Common myeloid progenitor, CD34-positive (primary cell): ENCODE measurements at regions not wholly inside any gene's neighbourhood (a gene's known extent, or its start where the extent isn't known, plus 50 kb on each side); places are given as distances from the start of the nearest gene placed in this dataset.

Experiments used
- CTCF ChIA-PET: fragments of 350-600 bp; sonication (Branson Sonifier 250); formaldehyde crosslinking; loops from one replicate; lab custom pipeline; 2021; ENCODE audit warnings: antibody characterized with exemption; lab: Charles Lee
- POLR2A ChIA-PET: fragments of 350-600 bp; sonication (Branson Sonifier 250); formaldehyde crosslinking; loops from one replicate; lab custom pipeline; 2021; ENCODE audit warnings: antibody characterized with exemption; lab: Charles Lee
- DNase-seq, 3 donors: peaks; one replicate each; pipeline versions ENCODE4 v3.0.0 to v3.0.0-alpha.2; 2013
- H3K27ac ChIP-seq, 2 experiments: 1 replicate in 1 of 2; 2 replicates in 1 of 2; pipeline ENCODE4 v1.7.0; 2013; ENCODE audit warnings: inconsistent platforms in 2 of 2, low read length in 2 of 2, mild to moderate bottlenecking in 2 of 2, low read depth in 1 of 2, moderate library complexity in 1 of 2; ENCODE audit not compliant: severe bottlenecking in 2 of 2, insufficient read depth in 1 of 2, poor library complexity in 1 of 2
- H3K27me3 ChIP-seq, 5 experiments: replicated peaks in 2 of 5; 1 replicate in 3 of 5; 2 replicates in 2 of 5; pipeline versions ENCODE4 v1.6.1 to v1.7.0; 2013; ENCODE audit warnings: low read length in 4 of 5, mild to moderate bottlenecking in 2 of 5, moderate library complexity in 2 of 5, inconsistent platforms in 1 of 5; ENCODE audit not compliant: insufficient read depth in 5 of 5, control insufficient read depth in 4 of 5
- H3K36me3 ChIP-seq, 4 experiments: 1 replicate in 2 of 4; 2 replicates in 2 of 4; pipeline versions ENCODE4 v1.6.1 to v1.7.0; 2013; ENCODE audit warnings: low read length in 3 of 4, control low read depth in 1 of 4, mild to moderate bottlenecking in 1 of 4; ENCODE audit not compliant: control insufficient read depth in 4 of 4, insufficient read depth in 4 of 4
- H3K4me1 ChIP-seq, 4 experiments: 1 replicate in 3 of 4; 2 replicates in 1 of 4; pipeline versions ENCODE4 v1.6.1 to v1.7.1; 2013; ENCODE audit warnings: low read length in 3 of 4, mild to moderate bottlenecking in 3 of 4, control low read depth in 1 of 4, inconsistent platforms in 1 of 4, moderate library complexity in 1 of 4; ENCODE audit not compliant: control insufficient read depth in 4 of 4, insufficient read depth in 4 of 4; ENCODE audit errors: control extremely low read depth in 1 of 4
- H3K4me3 ChIP-seq, 7 experiments: 1 replicate in 4 of 7; 2 replicates in 3 of 7; pipeline versions ENCODE4 v1.5.1 to v1.7.0; 2013; ENCODE audit warnings: mild to moderate bottlenecking in 7 of 7, low read length in 6 of 7, moderate library complexity in 6 of 7, inconsistent platforms in 2 of 7, low read depth in 2 of 7, control low read depth in 1 of 7; ENCODE audit not compliant: insufficient read depth in 4 of 7, control insufficient read depth in 1 of 7; ENCODE audit errors: extremely low read depth in 1 of 7
- H3K9me3 ChIP-seq, 5 experiments: 1 replicate in 4 of 5; 2 replicates in 1 of 5; pipeline versions ENCODE4 v1.6.1 to v1.7.1; 2013; ENCODE audit warnings: low read length in 4 of 5, mild to moderate bottlenecking in 2 of 5, inconsistent platforms in 1 of 5, low read depth in 1 of 5, moderate library complexity in 1 of 5; ENCODE audit not compliant: control insufficient read depth in 4 of 5, insufficient read depth in 2 of 5; ENCODE audit errors: control extremely low read depth in 1 of 5
- WGBS: methylation state at CpG from one replicate; pipeline ENCODE4 v1.1.5; 2013; ENCODE audit not compliant: insufficient coverage; 5-methylcytosine and 5-hydroxymethylcytosine counted together

GRCh38 chr1:14137411-14138134, 437.6 kb downstream of the PRDM2 start:
- Histone ChIP-seq H3K27ac (no peak overlapping the region), H3K27me3 (peaks cover 0 to 9% (median 2%) of the 10 kb centered on the region in 5 experiments), H3K4me1 (no peaks in the 10 kb centered on the region), H3K9me3 (no peaks in the 10 kb centered on the region), H3K4me3 (no peak overlapping the region), H3K36me3 (no peaks in the 10 kb centered on the region)
- 87% methylated on average over 3 of the region's 6 CpGs for WGBS
- ChIA-PET CTCF (no interaction called here), POLR2A (no interaction called here)
- DNase-seq, result no peak

GRCh38 chr1:14138135-14138506, 438.1 kb downstream of the PRDM2 start:
- H3K4me1 ChIP-seq, result no peaks in the 10 kb centered on the region
- no peak overlapping the region for H3K4me3 ChIP-seq
- ChIA-PET POLR2A (no interaction called here), CTCF (no interaction called here)
- DNase-seq, result no peak
- no peaks in the 10 kb centered on the region for H3K36me3 ChIP-seq
- no peak overlapping the region for H3K27ac ChIP-seq
- WGBS, result 78% methylated on average over 3 of the region's 3 CpGs
- no peaks in the 10 kb centered on the region for H3K9me3 ChIP-seq
- peaks cover 0 to 9% (median 2%) of the 10 kb centered on the region in 5 experiments for H3K27me3 ChIP-seq

GRCh38 chr1:14138687-14139086, 438.7 kb downstream of the PRDM2 start:
- CTCF ChIA-PET, result no interaction called here
- Histone ChIP-seq H3K4me1 (no peaks in the 10 kb centered on the region), H3K27ac (no peak overlapping the region), H3K4me3 (no peak overlapping the region), H3K9me3 (no peaks in the 10 kb centered on the region), H3K36me3 (no peaks in the 10 kb centered on the region), H3K27me3 (peaks cover 0 to 9% (median 2%) of the 10 kb centered on the region in 5 experiments)
- no peak for DNase-seq
- POLR2A ChIA-PET, result no interaction called here
- 96% methylated on average over 6 of the region's 6 CpGs for WGBS

- no peak overlapping the region for H3K4me3 ChIP-seq
- peaks cover 0 to 8% (median 2%) of the 10 kb centered on the region in 5 experiments for H3K27me3 ChIP-seq
- POLR2A ChIA-PET, result no interaction called here
- H3K4me1 ChIP-seq, result no peaks in the 10 kb centered on the region
- CTCF ChIA-PET, result no interaction called here
- WGBS, result 87% methylated on average over 11 of the region's 13 CpGs
- H3K36me3 ChIP-seq, result no peaks in the 10 kb centered on the region
- no peaks in the 10 kb centered on the region for H3K9me3 ChIP-seq
- no peak for DNase-seq
- no peak overlapping the region for H3K27ac ChIP-seq
These were observed 440.9 kb downstream of the PRDM2 start for GRCh38 chr1:14140831-14141401.

GRCh38 chr1:14141656-14142055, 441.7 kb downstream of the PRDM2 start:
- 100% methylated on average over 5 of the region's 6 CpGs for WGBS
- no peak overlapping the region for H3K4me3 ChIP-seq
- H3K27ac ChIP-seq, result no peak overlapping the region
- H3K27me3 ChIP-seq, result peaks cover 0 to 7% (median 2%) of the 10 kb centered on the region in 5 experiments
- ChIA-PET CTCF (no interaction called here), POLR2A (no interaction called here)
- no peaks in the 10 kb centered on the region for H3K36me3 ChIP-seq
- H3K4me1 ChIP-seq, result no peaks in the 10 kb centered on the region
- no peak for DNase-seq
- no peaks in the 10 kb centered on the region for H3K9me3 ChIP-seq

GRCh38 chr1:14142397-14143100, 442.6 kb downstream of the PRDM2 start:
- no peaks in the 10 kb centered on the region for H3K9me3 ChIP-seq
- H3K4me1 ChIP-seq, result no peaks in the 10 kb centered on the region
- no peak for DNase-seq
- ChIA-PET CTCF (no interaction called here), POLR2A (no interaction called here)
- no peak overlapping the region for H3K27ac ChIP-seq
- H3K4me3 ChIP-seq, result no peak overlapping the region
- 96% methylated on average over 9 of the region's 11 CpGs for WGBS
- peaks cover 0 to 7% (median 0%) of the 10 kb centered on the region in 5 experiments for H3K27me3 ChIP-seq
- H3K36me3 ChIP-seq, result no peaks in the 10 kb centered on the region

- H3K4me1 ChIP-seq, result no peaks in the 10 kb centered on the region
- ChIA-PET CTCF (no interaction called here), POLR2A (no interaction called here)
- H3K4me3 ChIP-seq, result no peak overlapping the region
- no peak for DNase-seq
- 94% methylated on average over 5 of the region's 5 CpGs for WGBS
- H3K27ac ChIP-seq, result no peak overlapping the region
- H3K27me3 ChIP-seq, result peaks cover 0 to 4% (median 0%) of the 10 kb centered on the region in 5 experiments
- no peaks in the 10 kb centered on the region for H3K9me3 ChIP-seq
- H3K36me3 ChIP-seq, result no peaks in the 10 kb centered on the region
These were observed 443.8 kb downstream of the PRDM2 start for GRCh38 chr1:14143777-14144176.
